Karpas-422 (cell line): ENCODE measurements at regions not wholly inside any gene's neighbourhood (a gene's known extent, or its start where the extent isn't known, plus 50 kb on each side); places are given as distances from the start of the nearest gene placed in this dataset.
"Not testable (repeated sequence)": the region's sequence is repeated elsewhere in the genome, so short reads cannot be mapped to it uniquely, and the experiment has no call there.

Experiments used
- DNase-seq: peaks from one replicate; pipeline ENCODE4 v3.0.0-alpha.2; 2015
- H2AFZ ChIP-seq: fragments of 200-600 bp; sonication (generic); 2 replicates; pipeline ENCODE4 v1.6.1; 2014; ENCODE audit warnings: antibody characterized with exemption, low read length, mixed read lengths
- H3K27ac ChIP-seq: fragments of 200-600 bp; sonication (generic); 2 replicates; pipeline ENCODE4 v1.5.1; 2014; ENCODE audit warnings: mild to moderate bottlenecking, low read length, moderate library complexity
- H3K27me3 ChIP-seq: fragments of 200-600 bp; sonication (generic); 2 replicates; pipeline ENCODE4 v1.6.1; 2014; ENCODE audit warnings: low read length, mixed read lengths
- H3K36me3 ChIP-seq: fragments of 200-600 bp; sonication (generic); 2 replicates; pipeline ENCODE4 v1.6.1; 2014; ENCODE audit warnings: low read length, mixed read lengths; ENCODE audit not compliant: insufficient read depth
- H3K4me1 ChIP-seq: fragments of 200-600 bp; sonication (generic); 2 replicates; pipeline ENCODE4 v1.6.1; 2014; ENCODE audit warnings: mild to moderate bottlenecking, low read length, mixed read lengths
- H3K4me2 ChIP-seq: fragments of 200-600 bp; sonication (generic); 2 replicates; pipeline ENCODE4 v1.6.1; 2014; ENCODE audit warnings: low read length, low read depth, mild to moderate bottlenecking; ENCODE audit not compliant: poor library complexity, severe bottlenecking
- H3K4me3 ChIP-seq: fragments of 200-600 bp; sonication (generic); 2 replicates; pipeline ENCODE4 v1.5.1; 2014; ENCODE audit warnings: mild to moderate bottlenecking, antibody characterized with exemption, low read length, mixed read lengths
- H3K79me2 ChIP-seq: fragments of 200-600 bp; sonication (generic); 2 replicates; pipeline ENCODE4 v1.6.1; 2014; ENCODE audit warnings: mild to moderate bottlenecking, low read length, mixed read lengths
- H3K9ac ChIP-seq: fragments of 200-600 bp; sonication (generic); 2 replicates; pipeline ENCODE4 v1.6.0; 2014; ENCODE audit warnings: low read length
- H3K9me2 ChIP-seq: fragments of 200-600 bp; sonication (generic), shearing (Covaris generic); replicated peaks from 2 replicates; pipeline ENCODE4 v1.6.0; 2014; ENCODE audit warnings: mild to moderate bottlenecking, low read length, moderate library complexity; ENCODE audit not compliant: insufficient read depth
- H3K9me3 ChIP-seq: fragments of 300-700, 200-600 bp; sonication (generic); 2 replicates; pipeline ENCODE4 v1.6.1; 2014; ENCODE audit warnings: low read length, mixed read lengths
- H4K20me1 ChIP-seq: fragments of 200-600 bp; sonication (generic); 2 replicates; pipeline ENCODE4 v1.6.1; 2014; ENCODE audit warnings: mild to moderate bottlenecking, antibody characterized with exemption, low read length, low read depth; ENCODE audit not compliant: insufficient read depth

GRCh38 chr13:21297914-21298831, 121.7 kb downstream of the MRPL57 start:
- Histone ChIP-seq H3K4me1 (peaks cover 33% of the 10 kb centered on the region), H3K4me2 (peak overlapping the region; percentile 82), H3K79me2 (peaks cover 46% of the 10 kb centered on the region), H3K9ac (peak overlapping the region; percentile 73), H3K9me3 (no peaks in the 10 kb centered on the region), H3K36me3 (peaks cover 1% of the 10 kb centered on the region; the same call in 1 of the 2 replicates), H3K9me2 (no peaks in the 10 kb centered on the region), H3K4me3 (peak overlapping the region; percentile 70), H3K27ac (peak overlapping the region; percentile 32; the same call in 1 of the 2 replicates), H3K27me3 (no peaks in the 10 kb centered on the region), H2AFZ (peak overlapping the region; percentile 98), H4K20me1 (no peaks in the 10 kb centered on the region)
- peak; percentile 97 for DNase-seq

GRCh38 chr13:21304256-21304655, 127.8 kb downstream of the MRPL57 start:
- Histone ChIP-seq H3K27me3 (no peaks in the 10 kb centered on the region), H3K9me3 (no peaks in the 10 kb centered on the region), H2AFZ (no peak overlapping the region), H4K20me1 (no peaks in the 10 kb centered on the region), H3K4me2 (no peak overlapping the region), H3K79me2 (peaks cover 67% of the 10 kb centered on the region), H3K27ac (no peak overlapping the region), H3K36me3 (peaks cover 4% of the 10 kb centered on the region; the same call in 1 of the 2 replicates), H3K9me2 (no peaks in the 10 kb centered on the region), H3K4me1 (peaks cover 12% of the 10 kb centered on the region), H3K4me3 (no peak overlapping the region), H3K9ac (no peak overlapping the region)
- no peak for DNase-seq

GRCh38 chr13:21306300-21307073, 130.0 kb downstream of the MRPL57 start:
- H3K4me3 ChIP-seq, H2AFZ ChIP-seq, H4K20me1 ChIP-seq, H3K4me1 ChIP-seq, DNase-seq, H3K36me3 ChIP-seq, H3K4me2 ChIP-seq, H3K27me3 ChIP-seq, H3K27ac ChIP-seq, H3K9me3 ChIP-seq, H3K9me2 ChIP-seq, H3K9ac ChIP-seq: not testable (repeated sequence)
- peaks cover 52% of the 10 kb centered on the region for H3K79me2 ChIP-seq

GRCh38 chr13:21307158-21307557, 130.7 kb downstream of the MRPL57 start:
- H3K9ac ChIP-seq, H3K9me2 ChIP-seq, H3K4me2 ChIP-seq, H3K9me3 ChIP-seq, H3K27ac ChIP-seq, H2AFZ ChIP-seq, H4K20me1 ChIP-seq, H3K36me3 ChIP-seq, H3K4me1 ChIP-seq, H3K4me3 ChIP-seq, DNase-seq, H3K27me3 ChIP-seq: not testable (repeated sequence)
- H3K79me2 ChIP-seq, result peaks cover 47% of the 10 kb centered on the region

- no peak overlapping the region for H3K4me3 ChIP-seq
- no peak overlapping the region for H2AFZ ChIP-seq
- no peaks in the 10 kb centered on the region for H4K20me1 ChIP-seq
- no peaks in the 10 kb centered on the region for H3K27me3 ChIP-seq
- peaks cover 33% of the 10 kb centered on the region for H3K79me2 ChIP-seq
- peaks cover 3% of the 10 kb centered on the region; the same call in 1 of the 2 replicates for H3K36me3 ChIP-seq
- H3K9me2 ChIP-seq, result no peaks in the 10 kb centered on the region
- H3K27ac ChIP-seq, result no peak overlapping the region
- no peak for DNase-seq
- H3K9me3 ChIP-seq, result no peaks in the 10 kb centered on the region
- no peak overlapping the region for H3K9ac ChIP-seq
- no peak overlapping the region for H3K4me2 ChIP-seq
- H3K4me1 ChIP-seq, result no peaks in the 10 kb centered on the region
Observed at GRCh38 chr13:21308906-21309305, 132.4 kb downstream of the MRPL57 start.

- Histone ChIP-seq H3K4me2 (no peak overlapping the region), H3K4me3 (no peak overlapping the region), H2AFZ (no peak overlapping the region), H3K79me2 (peaks cover 26% of the 10 kb centered on the region), H3K9me2 (no peaks in the 10 kb centered on the region), H3K9me3 (no peaks in the 10 kb centered on the region), H3K36me3 (0 out of 2 replicates have a peak, but pooled peaks cover 3% of the 10 kb centered on the region), H4K20me1 (no peaks in the 10 kb centered on the region), H3K4me1 (no peaks in the 10 kb centered on the region), H3K9ac (no peak overlapping the region), H3K27me3 (no peaks in the 10 kb centered on the region), H3K27ac (no peak overlapping the region)
- no peak for DNase-seq
Observed at GRCh38 chr13:21309542-21310172, 133.2 kb downstream of the MRPL57 start.

- Histone ChIP-seq H3K4me1 (no peaks in the 10 kb centered on the region), H2AFZ (no peak overlapping the region), H3K4me3 (no peak overlapping the region), H3K9me3 (no peaks in the 10 kb centered on the region), H3K79me2 (peaks cover 22% of the 10 kb centered on the region), H3K4me2 (no peak overlapping the region), H3K27ac (no peak overlapping the region), H4K20me1 (no peaks in the 10 kb centered on the region), H3K36me3 (0 out of 2 replicates have a peak, but pooled peaks cover 3% of the 10 kb centered on the region), H3K9me2 (no peaks in the 10 kb centered on the region), H3K27me3 (no peaks in the 10 kb centered on the region), H3K9ac (no peak overlapping the region)
- DNase-seq, result no peak
Observed at GRCh38 chr13:21310220-21310619, 133.8 kb downstream of the MRPL57 start.

GRCh38 chr13:21314976-21315375, 138.5 kb downstream of the MRPL57 start:
- H2AFZ ChIP-seq, H3K27ac ChIP-seq, H3K27me3 ChIP-seq, H3K36me3 ChIP-seq, H3K4me3 ChIP-seq, H3K4me2 ChIP-seq, DNase-seq, H3K4me1 ChIP-seq, H4K20me1 ChIP-seq, H3K9me2 ChIP-seq, H3K9ac ChIP-seq, H3K9me3 ChIP-seq: not testable (repeated sequence)
- peaks cover 34% of the 10 kb centered on the region for H3K79me2 ChIP-seq
